Stimulated activated CD4-positive, alpha-beta T cell treated with anti-CD3 and anti-CD28 coated beads, TNF-alpha, amount 100 ng/mL, for 1 hour (primary cell): ENCODE measurements at regions not wholly inside any gene's neighbourhood (a gene's known extent, or its start where the extent isn't known, plus 50 kb on each side); places are given as distances from the start of the nearest gene placed in this dataset.

Source experiments
- DNase-seq, 3 donors: peaks; one replicate each; pipeline ENCODE4 v3.0.0-alpha.2; 2020; ENCODE audit warnings: low read depth in 3 of 3, low spot score in 1 of 3

DNA sequence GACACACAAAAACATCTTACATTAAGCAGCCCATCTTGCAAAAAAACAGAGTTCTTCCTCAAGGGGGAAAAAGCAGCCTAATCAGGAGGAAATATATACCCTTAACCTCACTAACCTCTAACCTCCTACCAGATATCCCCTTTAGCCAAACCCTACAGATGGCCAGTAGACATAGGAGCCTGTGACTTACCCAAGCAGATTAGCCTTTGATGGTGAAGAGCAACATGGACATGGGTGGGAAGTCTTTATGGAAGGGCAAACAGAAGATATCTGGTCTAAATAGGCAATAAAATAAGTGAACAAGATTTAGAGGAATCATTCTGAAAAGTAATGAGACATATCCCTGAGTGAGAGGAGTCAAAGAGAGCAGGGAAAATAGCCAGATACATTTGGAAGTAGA, 119.4 kb upstream of the ARPP21 start:
- no peak for DNase-seq

DNA sequence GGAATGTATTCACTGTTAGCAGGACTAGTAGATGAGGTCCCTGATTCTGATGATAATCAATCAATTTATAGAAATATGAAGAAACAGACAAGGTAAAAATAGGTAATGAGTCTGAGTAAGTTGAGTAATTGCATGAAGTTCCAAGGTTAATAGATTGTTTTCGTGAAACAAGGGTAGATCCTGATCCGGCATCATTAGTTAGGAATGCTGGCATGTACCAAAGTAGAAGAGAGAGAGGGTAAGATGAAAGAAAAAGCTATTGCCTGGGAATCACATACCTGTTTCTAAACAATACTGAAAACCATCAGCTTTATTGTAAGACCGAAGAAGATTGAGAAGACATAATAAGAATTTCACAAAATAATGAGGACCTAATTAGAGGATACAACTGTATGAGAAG, 118.1 kb upstream of the ARPP21 start:
- no peak for DNase-seq

DNA sequence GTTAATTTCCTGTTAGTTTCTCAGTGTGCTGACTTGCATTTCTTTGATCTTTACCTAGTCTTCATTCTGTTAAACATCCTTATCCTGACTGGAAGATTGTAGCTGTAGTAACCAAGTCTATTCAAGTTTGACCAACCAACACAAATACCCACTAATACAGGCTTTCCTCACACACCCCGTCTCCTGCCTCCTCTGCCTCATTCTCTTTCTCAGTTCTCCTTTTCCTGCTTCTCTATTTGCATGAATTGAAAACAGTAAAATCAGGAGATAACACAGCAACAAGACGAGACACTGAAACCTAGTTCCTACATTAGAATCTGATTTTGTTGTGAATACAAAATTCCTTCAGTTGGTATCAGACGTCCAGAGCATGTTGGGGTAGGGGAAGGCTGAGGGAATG, 116.9 kb upstream of the ARPP21 start:
- DNase-seq: no peak

DNA sequence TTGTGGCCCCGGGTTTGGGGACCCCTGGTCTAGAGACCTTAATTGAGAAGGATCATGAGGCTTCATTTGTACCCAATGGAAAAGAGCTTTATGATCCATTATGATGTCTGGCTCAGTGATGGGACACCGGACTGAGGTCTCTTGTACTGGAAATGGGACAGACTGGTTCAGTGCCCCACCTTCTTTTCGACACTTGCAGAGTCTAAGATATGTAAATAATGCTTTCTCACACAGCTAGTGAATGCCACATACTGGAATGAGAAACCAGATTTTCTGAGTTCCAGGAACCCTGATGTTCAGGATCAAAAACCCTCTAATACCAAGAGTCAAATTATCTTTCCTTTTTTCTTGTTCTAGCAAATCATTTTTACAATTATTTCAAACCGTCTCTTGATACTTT, 116.3 kb upstream of the ARPP21 start:
- no peak for DNase-seq

DNA sequence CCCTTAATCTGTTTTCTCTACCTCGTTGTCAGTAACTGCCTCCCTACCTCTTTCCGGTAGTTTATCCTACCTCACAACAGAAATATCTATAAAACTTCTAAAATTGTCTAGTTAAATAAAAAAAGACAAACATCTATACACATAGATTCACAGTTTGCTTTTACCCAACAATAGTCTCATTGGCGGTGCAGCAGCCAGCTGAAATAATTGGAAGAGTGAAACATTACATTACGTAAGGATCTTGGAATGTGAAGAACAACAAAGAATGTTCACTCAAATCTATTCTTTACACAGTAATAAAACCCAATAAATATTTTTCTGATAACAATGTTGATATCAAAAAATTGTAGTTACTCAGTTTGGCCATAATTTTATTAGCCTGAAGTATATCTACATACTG, 115.5 kb upstream of the ARPP21 start:
- no peak for DNase-seq

DNA sequence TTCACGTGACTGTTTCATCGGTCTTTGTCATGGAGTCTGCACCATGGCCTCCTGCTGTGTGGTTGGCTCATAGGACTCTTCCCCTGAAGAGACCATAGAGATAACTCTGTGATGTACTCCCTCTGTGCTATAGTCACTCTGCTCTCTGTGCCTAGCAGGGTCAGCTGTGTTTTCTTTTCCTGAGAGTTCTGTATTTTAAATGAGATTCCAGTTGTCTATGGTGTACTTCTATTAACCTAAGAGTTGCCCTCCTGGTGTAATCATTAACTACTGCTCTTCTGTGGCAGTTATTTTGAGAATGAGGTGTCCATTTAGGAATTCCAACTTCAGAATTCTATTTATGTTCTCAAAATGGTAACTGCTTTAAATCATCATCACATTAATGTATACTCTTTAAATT, 114.5 kb upstream of the ARPP21 start:
- DNase-seq: no peak

DNA sequence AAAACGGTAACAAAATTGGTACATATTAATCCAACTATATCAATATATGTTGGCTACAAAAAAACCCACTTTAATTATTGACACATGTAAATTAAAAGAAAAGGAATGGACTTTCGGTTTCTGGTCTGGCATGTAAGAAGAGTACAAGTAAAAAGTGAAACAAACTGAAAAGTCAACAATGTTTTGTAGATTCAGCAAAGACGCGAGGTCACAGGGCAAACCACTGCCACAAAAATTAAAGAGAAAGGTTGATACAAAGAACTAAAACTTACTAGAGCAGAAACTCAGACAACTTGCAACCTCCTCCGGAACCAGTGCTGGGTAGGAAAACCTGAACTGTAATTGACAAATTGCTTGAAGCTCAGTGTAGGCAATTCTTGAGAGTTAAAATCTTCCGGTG, 110.6 kb upstream of the ARPP21 start:
- DNase-seq: no peak

DNA sequence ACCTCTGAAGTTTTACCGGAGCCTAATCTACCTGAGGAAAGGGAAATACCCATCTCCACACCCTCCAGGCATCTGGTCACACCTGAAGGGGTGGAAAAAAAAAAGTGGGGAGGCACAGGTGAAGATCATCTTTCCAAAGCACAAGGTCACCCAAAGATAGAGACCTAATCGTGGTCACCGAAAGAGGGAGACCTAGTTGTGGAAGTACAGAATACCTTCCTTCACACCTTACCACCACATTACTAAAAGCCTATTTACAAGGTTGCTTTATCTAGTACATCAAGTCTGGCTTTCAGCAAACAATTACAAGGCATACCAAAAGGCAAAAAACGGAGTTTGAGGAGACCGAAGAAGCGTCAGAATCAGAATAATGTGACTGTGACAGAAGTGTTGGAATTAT, 110.0 kb upstream of the ARPP21 start:
- no peak for DNase-seq

DNA sequence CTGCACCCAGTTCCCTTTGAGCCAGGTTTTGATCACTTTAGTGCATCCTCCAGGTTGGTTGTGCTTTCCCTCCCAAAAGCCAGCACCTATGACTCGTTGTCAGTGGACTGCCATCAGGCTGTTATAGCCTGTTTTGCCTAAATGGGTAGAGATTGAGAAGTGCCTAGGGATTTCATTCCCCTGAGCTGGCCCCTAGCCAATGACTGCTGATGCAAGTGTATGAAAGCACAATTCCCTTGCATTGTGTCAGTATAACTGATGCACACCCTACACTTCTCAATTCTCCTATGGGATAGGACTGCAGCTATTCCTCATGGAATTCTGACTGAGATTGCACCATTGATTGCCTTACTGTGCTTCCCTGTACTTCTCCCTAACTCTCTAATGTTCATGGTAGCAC, 102.1 kb upstream of the ARPP21 start:
- DNase-seq: no peak

DNA sequence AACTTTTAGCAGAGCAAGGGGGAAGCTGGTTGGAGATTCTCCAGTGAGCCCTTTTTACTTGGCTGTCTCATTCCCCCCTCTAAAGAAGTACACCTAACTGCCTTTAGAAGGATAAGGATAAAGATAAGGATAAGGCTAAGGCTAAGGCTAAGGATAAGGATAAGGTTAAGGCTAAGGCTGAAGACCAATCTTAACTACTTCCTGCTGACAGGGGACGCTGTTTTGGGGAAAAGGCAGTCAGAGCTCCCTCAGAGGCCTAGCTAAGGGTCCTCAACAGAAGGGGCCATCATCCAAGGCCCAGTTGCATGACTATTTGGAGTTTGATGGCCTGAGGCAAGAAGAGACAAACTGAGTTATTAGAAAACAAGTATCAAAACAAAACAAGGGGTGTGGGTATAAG, 94.3 kb upstream of the ARPP21 start:
- DNase-seq: no peak

DNA sequence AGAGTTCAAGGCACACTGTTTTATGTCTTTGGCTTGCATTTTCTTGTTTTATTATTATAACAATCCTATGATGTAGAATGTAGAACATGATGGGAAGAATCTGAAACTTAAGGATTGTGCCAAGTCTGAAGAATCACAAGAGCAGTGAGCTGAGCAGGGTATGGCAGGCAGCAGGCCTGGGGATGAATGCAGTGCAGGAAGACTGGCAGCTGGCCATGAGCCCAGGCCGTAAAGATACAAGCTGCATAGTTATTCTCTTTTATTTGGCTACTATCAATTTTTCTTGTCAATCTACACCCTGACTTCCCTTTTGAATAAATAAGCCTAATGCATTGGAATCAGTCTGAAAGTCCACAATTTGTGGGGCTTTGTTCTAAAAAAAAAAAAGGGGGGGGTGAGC, 89.6 kb upstream of the ARPP21 start:
- no peak for DNase-seq

DNA sequence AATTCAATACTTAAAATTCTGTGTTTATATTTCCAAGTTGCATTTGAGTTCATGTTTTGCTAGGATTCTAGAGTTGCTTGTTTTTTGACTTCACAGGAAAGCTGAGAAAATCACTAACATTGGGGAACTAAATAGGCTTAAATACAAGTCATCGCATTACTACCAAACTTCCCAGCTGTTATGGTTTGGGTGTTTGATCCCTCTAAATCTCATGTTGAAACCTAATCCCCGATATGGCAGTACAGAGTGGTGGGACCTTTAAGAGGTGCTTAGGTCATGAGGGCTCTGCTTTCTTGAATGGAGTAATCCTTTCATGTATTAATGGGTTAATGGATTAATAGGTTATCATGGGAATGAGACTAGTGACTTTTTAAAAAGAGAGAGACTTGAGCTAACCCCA, 77.2 kb upstream of the ARPP21 start:
- DNase-seq: no peak

DNA sequence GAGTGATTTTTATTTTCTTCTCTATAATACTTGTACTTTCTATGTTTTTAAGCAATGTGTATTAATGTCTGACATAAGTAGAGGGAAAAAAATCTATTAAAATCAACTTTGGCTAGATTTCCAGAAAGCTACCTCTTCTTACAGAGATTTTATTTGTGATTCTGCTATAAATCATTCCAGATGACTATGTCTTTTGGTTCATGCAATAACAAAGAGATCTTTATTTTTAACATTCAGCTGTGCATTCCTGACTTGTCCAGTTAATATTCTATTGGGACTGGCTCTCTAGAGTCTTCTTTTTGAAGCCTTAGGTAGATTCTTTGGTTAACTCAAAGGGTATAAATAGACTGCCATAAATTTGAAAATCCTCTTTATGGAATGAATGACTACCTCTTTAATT, 74.3 kb upstream of the ARPP21 start:
- DNase-seq: no peak
